22Rv1 (cell line): ENCODE measurements at regions not wholly inside any gene's neighbourhood (a gene's known extent, or its start where the extent isn't known, plus 50 kb on each side); places are given as distances from the start of the nearest gene placed in this dataset.
"Not testable (repeated sequence)": the region's sequence is repeated elsewhere in the genome, so short reads cannot be mapped to it uniquely, and the experiment has no call there.

ENCODE experiments used
- ZFX ChIP-seq: fragments of 450-650 bp; IDR thresholded peaks from 2 replicates; pipeline ENCODE4 v1.6.1; 2017; ENCODE audit warnings: antibody characterized with exemption, borderline replicate concordance
- TF ChIP-seq, protein P1 (sequence below): fragments of 450-650 bp; IDR thresholded peaks from 2 replicates; pipeline ENCODE4 v1.5.1; 2017; ENCODE audit warnings: mild to moderate bottlenecking

GRCh38 chr2:20112361-20112760 lies 60.9 kb upstream of the LAPTM4A start:
- TF ChIP-seq, protein P1, sequence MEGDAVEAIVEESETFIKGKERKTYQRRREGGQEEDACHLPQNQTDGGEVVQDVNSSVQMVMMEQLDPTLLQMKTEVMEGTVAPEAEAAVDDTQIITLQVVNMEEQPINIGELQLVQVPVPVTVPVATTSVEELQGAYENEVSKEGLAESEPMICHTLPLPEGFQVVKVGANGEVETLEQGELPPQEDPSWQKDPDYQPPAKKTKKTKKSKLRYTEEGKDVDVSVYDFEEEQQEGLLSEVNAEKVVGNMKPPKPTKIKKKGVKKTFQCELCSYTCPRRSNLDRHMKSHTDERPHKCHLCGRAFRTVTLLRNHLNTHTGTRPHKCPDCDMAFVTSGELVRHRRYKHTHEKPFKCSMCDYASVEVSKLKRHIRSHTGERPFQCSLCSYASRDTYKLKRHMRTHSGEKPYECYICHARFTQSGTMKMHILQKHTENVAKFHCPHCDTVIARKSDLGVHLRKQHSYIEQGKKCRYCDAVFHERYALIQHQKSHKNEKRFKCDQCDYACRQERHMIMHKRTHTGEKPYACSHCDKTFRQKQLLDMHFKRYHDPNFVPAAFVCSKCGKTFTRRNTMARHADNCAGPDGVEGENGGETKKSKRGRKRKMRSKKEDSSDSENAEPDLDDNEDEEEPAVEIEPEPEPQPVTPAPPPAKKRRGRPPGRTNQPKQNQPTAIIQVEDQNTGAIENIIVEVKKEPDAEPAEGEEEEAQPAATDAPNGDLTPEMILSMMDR, result not testable (repeated sequence)
- TF ChIP-seq ZFX, result not testable (repeated sequence)
